Right forelimb (tissue), 1 donor: ENCODE measurements at regions not wholly inside any gene's neighbourhood (a gene's known extent, or its start where the extent isn't known, plus 50 kb on each side); places are given as distances from the start of the nearest gene placed in this dataset.

Experiments
- DNase-seq: peaks from one replicate; pipeline ENCODE4 v3.0.0-alpha.2; 2018

GRCh38 chr20:50314678-50315335 lies 124.2 kb downstream of the CEBPB start:
- DNase-seq, result no peak

GRCh38 chr20:50315586-50316551 lies 125.2 kb downstream of the CEBPB start:
- no peak for DNase-seq

GRCh38 chr20:50317116-50317515 lies 126.5 kb downstream of the CEBPB start:
- DNase-seq, result no peak

GRCh38 chr20:50317609-50318008 lies 127.0 kb downstream of the CEBPB start:
- no peak for DNase-seq

- DNase-seq, result no peak
Measured at GRCh38 chr20:50318710-50319109, 128.1 kb downstream of the CEBPB start.

DNA sequence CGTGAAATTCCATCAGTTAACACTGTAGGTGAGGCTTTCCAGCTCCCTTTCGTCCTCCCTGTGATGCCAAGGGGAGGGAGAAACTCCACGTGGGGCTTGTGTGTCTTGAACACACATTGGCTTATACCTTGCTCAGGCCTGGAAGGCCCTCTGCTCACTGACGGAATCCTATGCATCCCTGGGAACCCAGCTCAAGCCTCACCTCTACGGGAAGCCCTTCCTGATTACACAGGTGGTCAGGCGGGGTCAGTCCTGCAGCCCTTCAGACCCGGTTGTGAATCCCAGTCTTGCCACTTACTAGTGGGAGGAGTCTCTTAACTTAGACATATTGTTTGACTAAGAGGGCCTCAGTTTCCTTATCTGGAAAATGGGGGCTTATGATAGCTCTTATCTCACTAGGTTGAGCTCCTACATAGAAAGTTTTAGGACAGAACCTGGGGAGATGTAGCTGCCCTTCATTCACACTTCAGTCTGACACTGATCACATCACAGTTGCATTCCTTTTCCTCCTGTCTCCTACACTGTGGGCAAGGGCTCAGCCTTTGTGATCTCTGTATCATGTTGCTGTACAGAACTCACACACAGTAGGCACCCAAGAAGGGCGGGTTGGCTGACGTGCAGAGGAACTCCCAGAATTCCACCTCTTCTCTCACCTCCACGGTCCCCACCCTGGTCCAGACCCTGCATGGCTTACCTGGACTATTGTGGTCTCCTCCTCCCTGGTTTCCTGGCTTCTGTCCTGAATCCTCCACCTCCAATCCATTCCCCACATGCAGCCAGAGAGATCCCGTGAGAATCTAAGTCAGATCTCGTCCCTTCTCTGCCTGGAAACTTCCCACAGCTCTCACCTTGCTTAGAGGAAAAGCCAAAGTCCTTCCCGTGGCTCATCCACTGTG lies 129.6 kb downstream of the CEBPB start:
- DNase-seq, result no peak

DNA sequence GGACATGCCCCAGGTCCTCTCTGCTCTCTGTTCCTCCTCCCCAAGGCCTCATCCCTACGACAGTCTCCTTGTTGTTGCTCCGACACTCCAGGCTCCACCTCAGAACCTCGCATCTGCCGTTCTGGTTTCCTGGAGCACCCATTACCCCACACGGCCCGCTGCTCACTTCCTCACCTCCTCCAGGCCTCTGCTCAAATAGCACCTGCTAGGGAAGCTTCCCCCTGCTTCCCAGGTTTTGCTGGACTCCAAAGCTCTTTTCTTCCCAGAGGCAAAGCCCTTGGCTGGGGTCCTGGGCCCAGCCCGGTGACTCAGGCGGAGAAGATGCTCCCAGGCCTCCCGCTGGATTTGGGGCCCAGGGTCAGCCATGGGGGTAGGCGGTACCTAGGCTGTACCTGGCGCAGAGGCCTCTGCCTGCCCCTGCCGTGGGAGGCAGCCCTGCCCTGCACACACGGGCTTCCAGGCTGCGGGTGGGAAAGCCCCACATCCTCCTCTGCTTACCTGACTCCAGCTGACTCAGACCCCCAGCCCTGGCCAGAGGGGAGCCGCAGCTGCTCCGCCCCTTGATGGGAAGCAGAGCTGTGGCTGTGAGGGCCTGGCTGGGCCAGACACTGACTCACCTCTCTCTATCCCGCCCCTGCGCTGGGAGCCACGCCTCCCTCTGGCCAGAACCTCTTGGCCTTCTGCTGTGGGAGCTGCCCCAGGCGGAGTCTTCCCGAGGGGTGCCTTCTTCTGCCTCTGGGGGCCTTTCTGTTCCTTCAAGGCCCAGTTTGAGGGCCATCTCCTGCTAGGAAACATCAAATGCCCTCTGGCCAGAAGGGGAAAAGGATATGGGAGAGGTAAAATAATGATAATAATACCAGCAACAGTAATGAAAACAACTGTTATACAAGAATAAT lies 130.5 kb downstream of the CEBPB start:
- DNase-seq, result peak; percentile 76

- DNase-seq, result no peak
Measured at GRCh38 chr20:50321797-50322480, 131.3 kb downstream of the CEBPB start.

GRCh38 chr20:50322703-50323131 lies 132.1 kb downstream of the CEBPB start:
- DNase-seq, result no peak

DNA sequence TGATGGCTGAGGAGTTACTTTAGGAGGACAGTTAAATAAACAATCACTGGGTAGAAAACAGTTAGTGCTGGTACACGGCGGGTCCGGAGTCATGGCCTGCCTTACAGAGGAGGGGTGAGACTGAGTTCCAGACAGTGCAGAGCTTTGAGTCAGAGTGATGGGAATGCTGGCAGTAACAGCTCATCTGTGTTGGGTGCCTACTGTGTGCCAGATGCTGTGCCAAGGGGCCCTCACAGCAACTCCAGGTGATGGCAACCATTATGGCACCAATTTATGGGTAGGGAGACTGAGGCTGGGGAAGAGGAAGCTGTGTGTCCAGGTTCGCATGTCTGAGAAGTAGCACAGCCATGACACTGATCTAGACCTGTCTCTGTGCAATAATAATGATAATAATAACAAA lies 132.6 kb downstream of the CEBPB start:
- no peak for DNase-seq

- no peak for DNase-seq
Measured at GRCh38 chr20:50323777-50324775, 133.4 kb downstream of the CEBPB start.

DNA sequence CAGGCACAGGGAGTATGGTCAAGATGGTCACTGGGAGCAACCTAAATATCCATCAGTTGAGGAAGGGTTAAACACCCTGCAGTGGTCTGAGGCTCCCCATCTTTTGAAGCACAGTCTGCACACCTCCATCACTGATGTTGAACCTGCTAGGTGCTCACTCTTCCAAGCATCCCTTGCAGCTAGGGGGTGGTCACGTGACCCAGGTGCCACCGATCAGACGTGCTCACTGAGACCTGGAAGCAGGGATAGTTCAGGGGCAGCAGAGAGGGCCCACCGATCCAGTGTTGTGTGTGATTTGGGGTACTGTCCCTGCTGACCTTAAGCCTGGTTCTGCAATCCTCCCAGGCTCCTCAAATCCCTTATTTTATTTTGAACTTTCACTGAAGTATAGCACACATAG lies 134.6 kb downstream of the CEBPB start:
- no peak for DNase-seq

DNA sequence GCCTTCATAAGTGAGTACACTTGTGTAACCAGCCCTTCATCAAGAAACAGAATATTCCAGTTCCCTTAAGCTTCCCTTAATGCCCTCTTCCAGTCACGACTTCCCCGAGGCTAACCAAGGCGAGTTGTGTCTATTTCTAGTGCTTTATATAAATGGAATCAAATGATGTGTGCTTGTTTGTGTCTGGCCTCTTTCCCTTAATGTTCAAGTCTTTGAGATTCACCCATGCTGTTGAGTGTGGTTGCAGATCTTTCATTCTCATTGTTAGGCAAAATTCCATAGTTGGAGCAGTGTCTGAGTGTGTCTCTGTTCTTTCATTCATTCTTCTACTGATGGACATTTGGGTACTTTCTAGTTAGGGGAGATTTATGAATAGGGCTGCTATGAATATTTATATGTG lies 135.0 kb downstream of the CEBPB start:
- DNase-seq, result no peak

DNA sequence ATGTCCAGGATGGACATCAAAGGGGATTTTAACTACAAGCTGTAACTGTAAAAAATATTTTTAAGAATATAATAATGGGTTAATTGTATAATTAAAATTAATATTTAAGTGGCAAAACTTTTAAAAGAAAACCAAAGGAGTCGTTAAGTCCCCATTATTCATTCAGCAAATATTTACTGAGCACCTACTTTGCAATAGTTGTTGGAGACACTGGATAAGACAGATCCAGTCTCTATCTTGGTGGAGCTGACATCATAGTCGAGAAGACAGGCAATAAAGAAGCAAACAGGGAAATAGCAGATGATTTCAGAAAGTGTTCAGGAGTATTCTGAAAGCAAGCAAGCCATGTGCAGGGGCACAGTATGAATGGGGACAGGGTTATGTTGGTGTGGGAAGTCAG lies 137.0 kb downstream of the CEBPB start:
- no peak for DNase-seq

GRCh38 chr20:50328222-50328979 lies 137.8 kb downstream of the CEBPB start:
- no peak for DNase-seq

DNA sequence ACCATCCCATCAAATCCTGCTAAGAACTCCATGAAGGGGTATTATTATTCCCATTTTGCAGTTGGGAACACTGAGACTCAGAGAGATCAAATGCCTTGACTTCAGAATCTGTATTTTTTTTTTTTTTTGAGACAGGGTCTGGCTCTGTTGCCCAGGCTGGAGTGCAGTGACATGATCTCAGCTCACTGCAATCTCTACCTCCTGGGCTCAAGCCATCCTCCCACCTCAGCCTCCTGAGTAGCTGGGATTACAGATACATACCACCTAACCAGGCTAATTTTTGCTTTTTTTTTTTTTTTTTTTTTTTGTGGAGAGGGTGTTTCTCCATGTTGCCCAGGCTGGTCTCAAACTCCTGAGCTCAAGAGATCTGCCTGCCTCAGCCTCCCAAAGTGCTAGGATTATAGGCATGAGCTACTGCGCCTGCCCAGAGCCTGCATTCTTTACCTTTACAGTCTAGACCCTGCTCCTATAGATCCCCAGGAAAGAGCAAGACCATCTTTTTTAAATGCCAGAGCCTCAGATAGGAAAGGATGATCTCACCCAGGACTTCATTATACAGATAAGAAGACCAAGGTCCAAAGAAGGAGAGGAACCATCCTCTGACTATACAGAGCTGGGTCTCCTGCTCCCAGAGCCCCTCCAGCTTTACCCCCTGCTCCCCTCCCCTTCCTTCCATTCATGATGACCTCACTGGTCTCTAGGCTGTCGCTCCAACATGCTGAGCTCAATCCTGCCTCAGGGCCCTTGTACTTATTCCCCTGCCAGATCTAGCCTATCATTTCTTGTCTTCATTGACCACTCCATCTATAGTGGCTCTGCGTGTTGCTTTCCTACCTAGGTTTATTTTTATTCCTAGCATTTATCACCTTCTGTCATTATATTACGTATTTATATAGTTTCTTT lies 138.6 kb downstream of the CEBPB start:
- no peak for DNase-seq

GRCh38 chr20:50329981-50330503 lies 139.4 kb downstream of the CEBPB start:
- no peak for DNase-seq
